Glutamatergic neuron (in vitro differentiated cells): ENCODE measurements at regions not wholly inside any gene's neighbourhood (a gene's known extent, or its start where the extent isn't known, plus 50 kb on each side); places are given as distances from the start of the nearest gene placed in this dataset.
"Not testable (repeated sequence)": the region's sequence is repeated elsewhere in the genome, so short reads cannot be mapped to it uniquely, and the experiment has no call there.

ENCODE experiments used
- DNase-seq: peaks from one replicate; pipeline ENCODE4 v3.0.0; 2022
- H3K27ac Mint-ChIP-seq: one replicate; pipeline ENCODE4 v1.8.0; 2020; ENCODE audit warnings: mild to moderate bottlenecking, mixed read lengths, inconsistent platforms; ENCODE audit not compliant: unreplicated experiment
- H3K27me3 Mint-ChIP-seq: one replicate; pipeline ENCODE4 v1.8.0; 2020; ENCODE audit warnings: mild to moderate bottlenecking, moderate library complexity, mixed read lengths, inconsistent platforms; ENCODE audit not compliant: unreplicated experiment
- H3K36me3 Mint-ChIP-seq: one replicate; pipeline ENCODE4 v1.8.0; 2020; ENCODE audit warnings: mild to moderate bottlenecking, mixed read lengths, inconsistent platforms; ENCODE audit not compliant: unreplicated experiment
- H3K4me1 Mint-ChIP-seq: one replicate; pipeline ENCODE4 v1.8.0; 2020; ENCODE audit warnings: mild to moderate bottlenecking, low read depth, mixed read lengths, inconsistent platforms; ENCODE audit not compliant: unreplicated experiment
- H3K4me3 Mint-ChIP-seq: one replicate; pipeline ENCODE4 v1.8.0; 2020; ENCODE audit warnings: mild to moderate bottlenecking, mixed read lengths, inconsistent platforms; ENCODE audit not compliant: unreplicated experiment
- H3K9me3 Mint-ChIP-seq: one replicate; pipeline ENCODE4 v1.8.0; 2020; ENCODE audit warnings: mild to moderate bottlenecking, moderate library complexity, mixed read lengths, inconsistent platforms; ENCODE audit not compliant: unreplicated experiment
- TF ChIP-seq, protein P1 (sequence below): fragments of 200-600 bp; sonication (generic); IDR thresholded peaks from one replicate; pipeline ENCODE4 v1.5.0; 2021; ENCODE audit not compliant: partially characterized antibody, unreplicated experiment

GRCh38 chr12:88860851-88861250, 280.6 kb upstream of the KITLG start:
- Mint-ChIP-seq H3K4me3 (no peak overlapping the region), H3K27ac (no peak overlapping the region), H3K9me3 (no peaks in the 10 kb centered on the region), H3K27me3 (no peaks in the 10 kb centered on the region), H3K4me1 (no peaks in the 10 kb centered on the region), H3K36me3 (no peaks in the 10 kb centered on the region)
- TF ChIP-seq, protein P1, sequence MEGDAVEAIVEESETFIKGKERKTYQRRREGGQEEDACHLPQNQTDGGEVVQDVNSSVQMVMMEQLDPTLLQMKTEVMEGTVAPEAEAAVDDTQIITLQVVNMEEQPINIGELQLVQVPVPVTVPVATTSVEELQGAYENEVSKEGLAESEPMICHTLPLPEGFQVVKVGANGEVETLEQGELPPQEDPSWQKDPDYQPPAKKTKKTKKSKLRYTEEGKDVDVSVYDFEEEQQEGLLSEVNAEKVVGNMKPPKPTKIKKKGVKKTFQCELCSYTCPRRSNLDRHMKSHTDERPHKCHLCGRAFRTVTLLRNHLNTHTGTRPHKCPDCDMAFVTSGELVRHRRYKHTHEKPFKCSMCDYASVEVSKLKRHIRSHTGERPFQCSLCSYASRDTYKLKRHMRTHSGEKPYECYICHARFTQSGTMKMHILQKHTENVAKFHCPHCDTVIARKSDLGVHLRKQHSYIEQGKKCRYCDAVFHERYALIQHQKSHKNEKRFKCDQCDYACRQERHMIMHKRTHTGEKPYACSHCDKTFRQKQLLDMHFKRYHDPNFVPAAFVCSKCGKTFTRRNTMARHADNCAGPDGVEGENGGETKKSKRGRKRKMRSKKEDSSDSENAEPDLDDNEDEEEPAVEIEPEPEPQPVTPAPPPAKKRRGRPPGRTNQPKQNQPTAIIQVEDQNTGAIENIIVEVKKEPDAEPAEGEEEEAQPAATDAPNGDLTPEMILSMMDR: no peak
- no peak for DNase-seq

GRCh38 chr12:88856201-88856600, 275.9 kb upstream of the KITLG start:
- H3K9me3 Mint-ChIP-seq: no peaks in the 10 kb centered on the region

GRCh38 chr12:88855301-88855700, 275.0 kb upstream of the KITLG start:
- DNase-seq: no peak
- H3K27me3 Mint-ChIP-seq: no peaks in the 10 kb centered on the region
- H3K9me3 Mint-ChIP-seq: no peaks in the 10 kb centered on the region
- no peak overlapping the region for H3K27ac Mint-ChIP-seq
- H3K4me1 Mint-ChIP-seq: no peaks in the 10 kb centered on the region
- H3K36me3 Mint-ChIP-seq: no peaks in the 10 kb centered on the region
- H3K4me3 Mint-ChIP-seq: no peak overlapping the region
- TF ChIP-seq, protein P1: no peak

More at GRCh38 chr12:88856201-88856600, 275.9 kb upstream of the KITLG start:
- TF ChIP-seq, protein P1: no peak
- Mint-ChIP-seq H3K4me1 (no peaks in the 10 kb centered on the region), H3K36me3 (no peaks in the 10 kb centered on the region), H3K27me3 (no peaks in the 10 kb centered on the region), H3K27ac (no peak overlapping the region), H3K4me3 (no peak overlapping the region)
- DNase-seq: no peak

DNA sequence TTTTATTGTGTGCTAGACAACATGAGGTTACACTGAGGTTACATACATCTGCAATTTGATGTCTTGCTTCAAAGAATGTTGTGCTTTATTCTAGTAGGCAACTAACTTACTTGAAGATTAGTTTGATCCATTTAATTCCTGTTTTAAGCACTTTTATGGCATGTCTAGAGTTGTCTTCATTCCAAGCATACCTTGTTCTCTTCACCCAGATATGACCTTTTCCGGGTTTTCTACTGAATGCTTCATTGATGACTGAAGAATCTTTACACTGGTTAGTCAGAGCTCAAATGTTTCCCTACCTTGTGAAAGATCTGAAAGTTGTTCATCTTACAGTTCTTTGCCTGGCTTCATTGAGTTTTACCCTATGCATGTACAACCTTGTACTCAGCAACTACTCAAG, 274.0 kb upstream of the KITLG start:
- Mint-ChIP-seq H3K27me3 (no peaks in the 10 kb centered on the region), H3K9me3 (no peaks in the 10 kb centered on the region), H3K36me3 (no peaks in the 10 kb centered on the region), H3K4me3 (no peak overlapping the region), H3K4me1 (no peaks in the 10 kb centered on the region), H3K27ac (no peak overlapping the region)
- TF ChIP-seq, protein P1: no peak
- no peak for DNase-seq

- not testable (repeated sequence) for H3K4me3 Mint-ChIP-seq, H3K27ac Mint-ChIP-seq, H3K27me3 Mint-ChIP-seq, H3K36me3 Mint-ChIP-seq, H3K9me3 Mint-ChIP-seq, DNase-seq, H3K4me1 Mint-ChIP-seq
Observed at GRCh38 chr12:88847246-88847645, 267.0 kb upstream of the KITLG start.

DNA sequence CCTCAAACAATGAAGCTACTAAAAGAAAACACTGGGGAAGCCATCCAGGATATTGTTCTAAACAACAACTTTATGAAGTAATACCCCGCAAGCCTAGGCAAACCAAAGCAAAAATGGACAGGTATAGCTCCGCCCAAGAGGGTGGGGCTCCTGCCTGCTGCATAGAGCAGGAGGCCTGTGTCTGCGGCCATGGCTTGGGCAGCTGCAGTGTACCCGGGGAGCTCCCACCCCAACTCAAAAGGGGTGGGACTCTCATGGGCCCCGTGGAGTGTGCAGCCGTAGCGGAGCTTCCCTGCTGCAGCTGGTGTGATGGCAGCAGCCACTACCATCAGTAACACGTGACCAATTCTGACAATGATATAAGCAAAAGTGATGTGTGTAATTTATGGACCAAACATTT, 264.2 kb upstream of the KITLG start:
- H3K4me3 Mint-ChIP-seq: no peak overlapping the region
- H3K36me3 Mint-ChIP-seq: peaks cover 6% of the 10 kb centered on the region
- H3K27ac Mint-ChIP-seq: no peak overlapping the region
- TF ChIP-seq, protein P1: no peak
- H3K9me3 Mint-ChIP-seq: no peaks in the 10 kb centered on the region
- H3K4me1 Mint-ChIP-seq: no peaks in the 10 kb centered on the region
- H3K27me3 Mint-ChIP-seq: no peaks in the 10 kb centered on the region
- DNase-seq: no peak
